GM12864 (cell line): ENCODE measurements at regions not wholly inside any gene's neighbourhood (a gene's known extent, or its start where the extent isn't known, plus 50 kb on each side); places are given as distances from the start of the nearest gene placed in this dataset.

Source experiments
- DNase-seq: peaks from one replicate; pipeline ENCODE4 v3.0.0-alpha.2; 2011; ENCODE audit warnings: low read depth
- H3K4me3 ChIP-seq: 2 replicates; pipeline ENCODE4 v1.5.1; 2011; ENCODE audit warnings: mild to moderate bottlenecking, low read depth, low read length, control low read depth
- CTCF ChIP-seq: IDR thresholded peaks from 2 replicates; pipeline ENCODE4 v1.5.1; 2011; ENCODE audit warnings: low read depth, mild to moderate bottlenecking, moderate library complexity, low read length, control low read depth, inconsistent platforms; ENCODE audit errors: missing control alignments

GRCh38 chr5:73263001-73263710 is 90.2 kb downstream of the TMEM174 start:
- TF ChIP-seq CTCF: no peak
- no peak overlapping the region for H3K4me3 ChIP-seq
- no peak for DNase-seq

GRCh38 chr5:73256862-73257261 is 83.9 kb downstream of the TMEM174 start:
- H3K4me3 ChIP-seq: no peak overlapping the region
- no peak for DNase-seq
- no peak for TF ChIP-seq CTCF

- no peak for TF ChIP-seq CTCF
- H3K4me3 ChIP-seq: no peak overlapping the region
- no peak for DNase-seq
These were observed 83.5 kb downstream of the TMEM174 start for GRCh38 chr5:73256462-73256861.

- no peak overlapping the region for H3K4me3 ChIP-seq
- no peak for TF ChIP-seq CTCF
- no peak for DNase-seq
These were observed 83.0 kb downstream of the TMEM174 start for GRCh38 chr5:73256012-73256411.

GRCh38 chr5:73254642-73255041 is 81.6 kb downstream of the TMEM174 start:
- no peak overlapping the region for H3K4me3 ChIP-seq
- no peak for DNase-seq
- TF ChIP-seq CTCF: no peak

- H3K4me3 ChIP-seq: no peak overlapping the region
- no peak for TF ChIP-seq CTCF
- no peak for DNase-seq
These were observed 80.2 kb downstream of the TMEM174 start for GRCh38 chr5:73253047-73253660.

- no peak for DNase-seq
- no peak for TF ChIP-seq CTCF
- no peak overlapping the region for H3K4me3 ChIP-seq
These were observed 77.7 kb downstream of the TMEM174 start for GRCh38 chr5:73250645-73251044.
